ENCODE measurements at regions not wholly inside any gene's neighbourhood (a gene's known extent, or its start where the extent isn't known, plus 50 kb on each side); places are given as distances from the start of the nearest gene placed in this dataset.

DNA sequence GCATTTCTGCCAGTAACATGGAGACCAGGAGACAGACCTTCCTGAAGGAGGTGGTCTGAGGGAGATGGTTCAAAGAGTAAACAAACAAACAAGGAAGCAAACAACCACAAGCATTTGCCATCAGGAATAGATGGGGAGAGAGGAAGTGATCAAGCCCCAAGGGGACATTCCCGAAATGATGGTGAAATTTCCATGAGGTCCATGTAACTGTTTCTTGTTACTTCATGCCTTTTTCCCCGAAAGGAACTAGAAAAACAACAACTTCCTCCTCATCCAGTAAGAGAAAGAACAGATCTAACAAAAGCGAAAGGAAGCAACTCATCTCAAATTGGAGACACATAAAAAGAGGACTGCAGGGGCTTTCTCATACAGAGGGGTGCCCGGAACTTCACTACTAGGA, 152.5 kb upstream of the ZNF32 start:
- TF ChIP-seq, protein P1, sequence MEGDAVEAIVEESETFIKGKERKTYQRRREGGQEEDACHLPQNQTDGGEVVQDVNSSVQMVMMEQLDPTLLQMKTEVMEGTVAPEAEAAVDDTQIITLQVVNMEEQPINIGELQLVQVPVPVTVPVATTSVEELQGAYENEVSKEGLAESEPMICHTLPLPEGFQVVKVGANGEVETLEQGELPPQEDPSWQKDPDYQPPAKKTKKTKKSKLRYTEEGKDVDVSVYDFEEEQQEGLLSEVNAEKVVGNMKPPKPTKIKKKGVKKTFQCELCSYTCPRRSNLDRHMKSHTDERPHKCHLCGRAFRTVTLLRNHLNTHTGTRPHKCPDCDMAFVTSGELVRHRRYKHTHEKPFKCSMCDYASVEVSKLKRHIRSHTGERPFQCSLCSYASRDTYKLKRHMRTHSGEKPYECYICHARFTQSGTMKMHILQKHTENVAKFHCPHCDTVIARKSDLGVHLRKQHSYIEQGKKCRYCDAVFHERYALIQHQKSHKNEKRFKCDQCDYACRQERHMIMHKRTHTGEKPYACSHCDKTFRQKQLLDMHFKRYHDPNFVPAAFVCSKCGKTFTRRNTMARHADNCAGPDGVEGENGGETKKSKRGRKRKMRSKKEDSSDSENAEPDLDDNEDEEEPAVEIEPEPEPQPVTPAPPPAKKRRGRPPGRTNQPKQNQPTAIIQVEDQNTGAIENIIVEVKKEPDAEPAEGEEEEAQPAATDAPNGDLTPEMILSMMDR (IDR thresholded peaks at IDR 0.05 in 8 of 11, conservative IDR thresholded peaks at IDR 0.05 in 3 of 11), result no peak
- no peak for TF ChIP-seq POLR2A (IDR thresholded peaks at IDR 0.05)
